ENCODE measurements at regions not wholly inside any gene's neighbourhood (a gene's known extent, or its start where the extent isn't known, plus 50 kb on each side); places are given as distances from the start of the nearest gene placed in this dataset.

GRCh38 chr7:124257638-124258308 is 224.9 kb upstream of the TMEM229A start:
- no peak for DNase-seq
- H3K27ac ChIP-seq: no peak overlapping the region
- no peaks in the 10 kb centered on the region for H3K27me3 ChIP-seq (replicated peaks; ENCODE audit: insufficient read depth)
- TF ChIP-seq EZH2 (IDR thresholded peaks at IDR 0.05; ENCODE audit: insufficient read depth, poor library complexity, severe bottlenecking) (no peak), EZH2phosphoT487 (IDR thresholded peaks at IDR 0.05; ENCODE audit: insufficient read depth, low read depth) (no peak)
- H3K4me3 ChIP-seq: no peak overlapping the region
- no peaks in the 10 kb centered on the region for H3K36me3 ChIP-seq (ENCODE audit: low read depth)
- no peaks in the 10 kb centered on the region for H3K9me3 ChIP-seq (ENCODE audit: low read depth)
- no peaks in the 10 kb centered on the region for H3K9me2 ChIP-seq (ENCODE audit: insufficient read depth)
- no peaks in the 10 kb centered on the region for H3F3A ChIP-seq (ENCODE audit: insufficient read depth)
- in situ Hi-C loops (cut with MboI): no loop called here
- H2AFZ ChIP-seq: no peak overlapping the region
- 12 to 15% methylated on average over 5 of the region's 5 CpGs for WGBS, 2 experiments (ENCODE audit: low coverage in 1 of 2, low lambda C conversion rate in 2 of 2, missing lambda C conversion rate in 2 of 2)
- H3K4me1 ChIP-seq (ENCODE audit: insufficient read depth): no peaks in the 10 kb centered on the region
- no peak overlapping the region for H3K9ac ChIP-seq
- no peak overlapping the region for H3K4me2 ChIP-seq (ENCODE audit: unreplicated experiment)
- no peaks in the 10 kb centered on the region for H3K79me2 ChIP-seq (ENCODE audit: insufficient read depth)
- H4K20me1 ChIP-seq (ENCODE audit: insufficient read depth): no peaks in the 10 kb centered on the region

GRCh38 chr7:124255041-124255655 is 222.3 kb upstream of the TMEM229A start:
- H3K27me3 ChIP-seq (replicated peaks; ENCODE audit: insufficient read depth): no peaks in the 10 kb centered on the region
- in situ Hi-C loops (cut with MboI): no loop called here
- no peaks in the 10 kb centered on the region for H3K9me3 ChIP-seq (ENCODE audit: low read depth)
- no peak overlapping the region for H3K27ac ChIP-seq
- TF ChIP-seq EZH2phosphoT487 (IDR thresholded peaks at IDR 0.05; ENCODE audit: insufficient read depth, low read depth): no peak
- no peak for TF ChIP-seq EZH2 (IDR thresholded peaks at IDR 0.05; ENCODE audit: insufficient read depth, poor library complexity, severe bottlenecking)
- H3K36me3 ChIP-seq (ENCODE audit: low read depth): no peaks in the 10 kb centered on the region
- H3F3A ChIP-seq (ENCODE audit: insufficient read depth): no peaks in the 10 kb centered on the region
- DNase-seq: no peak
- H3K4me2 ChIP-seq (ENCODE audit: unreplicated experiment): no peak overlapping the region
- no peaks in the 10 kb centered on the region for H3K9me2 ChIP-seq (ENCODE audit: insufficient read depth)
- H2AFZ ChIP-seq: no peak overlapping the region
- no peak overlapping the region for H3K9ac ChIP-seq
- H4K20me1 ChIP-seq (ENCODE audit: insufficient read depth): no peaks in the 10 kb centered on the region
- H3K4me1 ChIP-seq (ENCODE audit: insufficient read depth): no peaks in the 10 kb centered on the region
- H3K79me2 ChIP-seq (ENCODE audit: insufficient read depth): no peaks in the 10 kb centered on the region
- WGBS, 2 experiments (ENCODE audit: low coverage in 1 of 2, low lambda C conversion rate in 2 of 2, missing lambda C conversion rate in 2 of 2): 3 to 4% methylated on average over 4 of the region's 4 CpGs
- H3K4me3 ChIP-seq: no peak overlapping the region

- no peaks in the 10 kb centered on the region for H4K20me1 ChIP-seq (ENCODE audit: insufficient read depth)
- H3K4me1 ChIP-seq (ENCODE audit: insufficient read depth): no peaks in the 10 kb centered on the region
- no peak overlapping the region for H2AFZ ChIP-seq
- H3F3A ChIP-seq (ENCODE audit: insufficient read depth): no peaks in the 10 kb centered on the region
- H3K27me3 ChIP-seq (replicated peaks; ENCODE audit: insufficient read depth): no peaks in the 10 kb centered on the region
- H3K4me3 ChIP-seq: no peak overlapping the region
- no peaks in the 10 kb centered on the region for H3K9me3 ChIP-seq (ENCODE audit: low read depth)
- in situ Hi-C loops (cut with MboI): no loop called here
- H3K9ac ChIP-seq: no peak overlapping the region
- H3K27ac ChIP-seq: no peak overlapping the region
- H3K36me3 ChIP-seq (ENCODE audit: low read depth): no peaks in the 10 kb centered on the region
- DNase-seq: no peak
- H3K9me2 ChIP-seq (ENCODE audit: insufficient read depth): no peaks in the 10 kb centered on the region
- TF ChIP-seq EZH2 (IDR thresholded peaks at IDR 0.05; ENCODE audit: insufficient read depth, poor library complexity, severe bottlenecking): no peak
- no peak for TF ChIP-seq EZH2phosphoT487 (IDR thresholded peaks at IDR 0.05; ENCODE audit: insufficient read depth, low read depth)
- no peaks in the 10 kb centered on the region for H3K79me2 ChIP-seq (ENCODE audit: insufficient read depth)
- H3K4me2 ChIP-seq (ENCODE audit: unreplicated experiment): no peak overlapping the region
Measured at GRCh38 chr7:124254396-124254795, 221.5 kb upstream of the TMEM229A start.

GRCh38 chr7:124251636-124252035 is 218.8 kb upstream of the TMEM229A start:
- no peak overlapping the region for H3K4me2 ChIP-seq (ENCODE audit: unreplicated experiment)
- no peaks in the 10 kb centered on the region for H3K79me2 ChIP-seq (ENCODE audit: insufficient read depth)
- H4K20me1 ChIP-seq (ENCODE audit: insufficient read depth): no peaks in the 10 kb centered on the region
- no peaks in the 10 kb centered on the region for H3K9me3 ChIP-seq (ENCODE audit: low read depth)
- no peak overlapping the region for H3K9ac ChIP-seq
- DNase-seq: no peak
- no peaks in the 10 kb centered on the region for H3K27me3 ChIP-seq (replicated peaks; ENCODE audit: insufficient read depth)
- in situ Hi-C loops (cut with MboI): no loop called here
- no peaks in the 10 kb centered on the region for H3F3A ChIP-seq (ENCODE audit: insufficient read depth)
- H3K9me2 ChIP-seq (ENCODE audit: insufficient read depth): no peaks in the 10 kb centered on the region
- H3K27ac ChIP-seq: no peak overlapping the region
- TF ChIP-seq EZH2phosphoT487 (IDR thresholded peaks at IDR 0.05; ENCODE audit: insufficient read depth, low read depth): no peak
- no peak for TF ChIP-seq EZH2 (IDR thresholded peaks at IDR 0.05; ENCODE audit: insufficient read depth, poor library complexity, severe bottlenecking)
- H3K36me3 ChIP-seq (ENCODE audit: low read depth): no peaks in the 10 kb centered on the region
- no peak overlapping the region for H2AFZ ChIP-seq
- H3K4me1 ChIP-seq (ENCODE audit: insufficient read depth): no peaks in the 10 kb centered on the region
- H3K4me3 ChIP-seq: no peak overlapping the region

Data from GM23248 (cell line).